ENCODE measurements at regions not wholly inside any gene's neighbourhood (a gene's known extent, or its start where the extent isn't known, plus 50 kb on each side); places are given as distances from the start of the nearest gene placed in this dataset.

GRCh38 chr5:18992264-18992663 lies 995.7 kb downstream of the CDH18 start:
- Histone ChIP-seq H3K27ac (no peak overlapping the region), H3K9me2 (ENCODE audit: insufficient read depth) (no peaks in the 10 kb centered on the region), H3K9me3 (ENCODE audit: low read depth) (no peaks in the 10 kb centered on the region), H4K20me1 (ENCODE audit: insufficient read depth) (no peaks in the 10 kb centered on the region), H3K36me3 (ENCODE audit: low read depth) (no peaks in the 10 kb centered on the region), H3K27me3 (replicated peaks; ENCODE audit: insufficient read depth) (no peaks in the 10 kb centered on the region), H3K9ac (no peak overlapping the region), H3K4me1 (ENCODE audit: insufficient read depth) (no peaks in the 10 kb centered on the region), H2AFZ (no peak overlapping the region), H3K4me3 (no peak overlapping the region), H3K4me2 (ENCODE audit: unreplicated experiment) (no peak overlapping the region), H3F3A (ENCODE audit: insufficient read depth) (no peaks in the 10 kb centered on the region), H3K79me2 (ENCODE audit: insufficient read depth) (no peaks in the 10 kb centered on the region)
- in situ Hi-C loops (cut with MboI) = no loop called here
- no peak for DNase-seq
- WGBS, 2 experiments (ENCODE audit: low coverage in 1 of 2, low lambda C conversion rate in 2 of 2, missing lambda C conversion rate in 2 of 2) = 0 to 9% methylated on average over 1 of the region's 1 CpG
- TF ChIP-seq EZH2 (IDR thresholded peaks at IDR 0.05; ENCODE audit: insufficient read depth, poor library complexity, severe bottlenecking) (no peak), EZH2phosphoT487 (IDR thresholded peaks at IDR 0.05; ENCODE audit: insufficient read depth, low read depth) (no peak)

- no peak overlapping the region for H3K4me2 ChIP-seq (ENCODE audit: unreplicated experiment)
- H3K9ac ChIP-seq = no peak overlapping the region
- no peak overlapping the region for H3K4me3 ChIP-seq
- H3K79me2 ChIP-seq (ENCODE audit: insufficient read depth) = no peaks in the 10 kb centered on the region
- no peaks in the 10 kb centered on the region for H3K9me2 ChIP-seq (ENCODE audit: insufficient read depth)
- no peaks in the 10 kb centered on the region for H3K4me1 ChIP-seq (ENCODE audit: insufficient read depth)
- H4K20me1 ChIP-seq (ENCODE audit: insufficient read depth) = no peaks in the 10 kb centered on the region
- H2AFZ ChIP-seq = no peak overlapping the region
- TF ChIP-seq EZH2 (IDR thresholded peaks at IDR 0.05; ENCODE audit: insufficient read depth, poor library complexity, severe bottlenecking) (no peak), EZH2phosphoT487 (IDR thresholded peaks at IDR 0.05; ENCODE audit: insufficient read depth, low read depth) (no peak)
- in situ Hi-C loops (cut with MboI) = no loop called here
- H3K36me3 ChIP-seq (ENCODE audit: low read depth) = no peaks in the 10 kb centered on the region
- H3K27ac ChIP-seq = no peak overlapping the region
- DNase-seq = no peak
- H3K9me3 ChIP-seq (ENCODE audit: low read depth) = no peaks in the 10 kb centered on the region
- no peaks in the 10 kb centered on the region for H3F3A ChIP-seq (ENCODE audit: insufficient read depth)
- H3K27me3 ChIP-seq (replicated peaks; ENCODE audit: insufficient read depth) = no peaks in the 10 kb centered on the region
These were observed 988.5 kb downstream of the CDH18 start for GRCh38 chr5:18999478-18999877.

- H3K27me3 ChIP-seq (replicated peaks; ENCODE audit: insufficient read depth) = no peaks in the 10 kb centered on the region
- DNase-seq = no peak
- H3K9ac ChIP-seq = no peak overlapping the region
- no peak overlapping the region for H2AFZ ChIP-seq
- 21 to 23% methylated on average over 1 of the region's 1 CpG for WGBS, 2 experiments (ENCODE audit: low coverage in 1 of 2, low lambda C conversion rate in 2 of 2, missing lambda C conversion rate in 2 of 2)
- no peaks in the 10 kb centered on the region for H3K36me3 ChIP-seq (ENCODE audit: low read depth)
- no peaks in the 10 kb centered on the region for H4K20me1 ChIP-seq (ENCODE audit: insufficient read depth)
- no peak for TF ChIP-seq EZH2phosphoT487 (IDR thresholded peaks at IDR 0.05; ENCODE audit: insufficient read depth, low read depth)
- H3K27ac ChIP-seq = no peak overlapping the region
- H3K4me1 ChIP-seq (ENCODE audit: insufficient read depth) = no peaks in the 10 kb centered on the region
- H3K4me3 ChIP-seq = no peak overlapping the region
- H3K79me2 ChIP-seq (ENCODE audit: insufficient read depth) = no peaks in the 10 kb centered on the region
- H3K4me2 ChIP-seq (ENCODE audit: unreplicated experiment) = no peak overlapping the region
- no peaks in the 10 kb centered on the region for H3K9me3 ChIP-seq (ENCODE audit: low read depth)
- no peaks in the 10 kb centered on the region for H3K9me2 ChIP-seq (ENCODE audit: insufficient read depth)
- H3F3A ChIP-seq (ENCODE audit: insufficient read depth) = no peaks in the 10 kb centered on the region
- in situ Hi-C loops (cut with MboI) = no loop called here
These were observed 986.9 kb downstream of the CDH18 start for GRCh38 chr5:19001054-19001453.

DNA sequence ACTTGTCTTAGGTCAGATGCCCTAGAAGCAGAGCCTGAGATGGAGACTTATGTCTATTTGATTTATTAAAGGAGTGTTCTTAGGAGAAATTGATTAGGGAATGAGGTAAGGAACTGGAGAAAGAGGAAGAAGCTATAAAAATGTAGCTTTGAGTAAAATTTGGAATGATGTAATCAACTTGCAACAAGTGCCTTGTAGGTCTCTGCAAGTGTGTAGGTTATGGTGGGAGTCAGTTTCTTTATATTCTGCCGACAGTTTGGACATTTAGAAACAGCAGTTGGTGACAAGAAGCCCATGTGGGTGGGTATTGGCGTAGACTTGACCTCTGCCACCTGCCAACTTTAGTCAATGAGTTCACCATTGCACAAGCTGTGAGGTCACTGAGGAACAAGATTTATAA lies 986.5 kb downstream of the CDH18 start:
- DNase-seq = no peak
- Histone ChIP-seq H3K4me2 (ENCODE audit: unreplicated experiment) (no peak overlapping the region), H3K9ac (no peak overlapping the region), H4K20me1 (ENCODE audit: insufficient read depth) (no peaks in the 10 kb centered on the region), H3K9me2 (ENCODE audit: insufficient read depth) (no peaks in the 10 kb centered on the region), H3F3A (ENCODE audit: insufficient read depth) (no peaks in the 10 kb centered on the region), H3K4me1 (ENCODE audit: insufficient read depth) (no peaks in the 10 kb centered on the region), H3K79me2 (ENCODE audit: insufficient read depth) (no peaks in the 10 kb centered on the region), H3K9me3 (ENCODE audit: low read depth) (no peaks in the 10 kb centered on the region), H3K27me3 (replicated peaks; ENCODE audit: insufficient read depth) (no peaks in the 10 kb centered on the region), H2AFZ (no peak overlapping the region), H3K4me3 (no peak overlapping the region), H3K36me3 (ENCODE audit: low read depth) (no peaks in the 10 kb centered on the region), H3K27ac (no peak overlapping the region)
- in situ Hi-C loops (cut with MboI) = no loop called here
- 6 to 9% methylated on average over 2 of the region's 2 CpGs for WGBS, 2 experiments (ENCODE audit: low coverage in 1 of 2, low lambda C conversion rate in 2 of 2, missing lambda C conversion rate in 2 of 2)
- TF ChIP-seq EZH2 (IDR thresholded peaks at IDR 0.05; ENCODE audit: insufficient read depth, poor library complexity, severe bottlenecking) (no peak), EZH2phosphoT487 (IDR thresholded peaks at IDR 0.05; ENCODE audit: insufficient read depth, low read depth) (no peak)

- Histone ChIP-seq H3K36me3 (ENCODE audit: low read depth) (no peaks in the 10 kb centered on the region), H4K20me1 (ENCODE audit: insufficient read depth) (no peaks in the 10 kb centered on the region), H3K27ac (no peak overlapping the region), H3K9ac (no peak overlapping the region), H3K4me2 (ENCODE audit: unreplicated experiment) (no peak overlapping the region), H3K27me3 (replicated peaks; ENCODE audit: insufficient read depth) (no peaks in the 10 kb centered on the region), H3K4me1 (ENCODE audit: insufficient read depth) (no peaks in the 10 kb centered on the region), H2AFZ (no peak overlapping the region), H3K4me3 (no peak overlapping the region), H3F3A (ENCODE audit: insufficient read depth) (no peaks in the 10 kb centered on the region), H3K79me2 (ENCODE audit: insufficient read depth) (no peaks in the 10 kb centered on the region), H3K9me3 (ENCODE audit: low read depth) (no peaks in the 10 kb centered on the region), H3K9me2 (ENCODE audit: insufficient read depth) (no peaks in the 10 kb centered on the region)
- TF ChIP-seq EZH2phosphoT487 (IDR thresholded peaks at IDR 0.05; ENCODE audit: insufficient read depth, low read depth) = no peak
- TF ChIP-seq EZH2 (IDR thresholded peaks at IDR 0.05; ENCODE audit: insufficient read depth, poor library complexity, severe bottlenecking) = no peak
- WGBS, 2 experiments (ENCODE audit: low coverage in 1 of 2, low lambda C conversion rate in 2 of 2, missing lambda C conversion rate in 2 of 2) = 0% methylated on average over 1 of the region's 1 CpG
- in situ Hi-C loops (cut with MboI) = no loop called here
- DNase-seq = no peak
These were observed 985.9 kb downstream of the CDH18 start for GRCh38 chr5:19002111-19002510.
